ENCODE measurements at regions not wholly inside any gene's neighbourhood (a gene's known extent, or its start where the extent isn't known, plus 50 kb on each side); places are given as distances from the start of the nearest gene placed in this dataset.

GRCh38 chr7:41247143-41247865, 455.6 kb downstream of the INHBA start:
- Histone ChIP-seq H3K36me3 (no peaks in the 10 kb centered on the region), H3K4me3 (no peak overlapping the region), H3K27me3 (ENCODE audit: low read depth) (no peaks in the 10 kb centered on the region), H3K27ac (no peak overlapping the region), H3K9me3 (no peaks in the 10 kb centered on the region), H3K4me1 (no peaks in the 10 kb centered on the region)
- DNase-seq (no peak), ATAC-seq (no peak)
- no peak for TF ChIP-seq CTCF (IDR thresholded peaks at IDR 0.05)
- intact Hi-C loops (cut with DNase I): no loop called here

GRCh38 chr7:41245916-41246315, 457.0 kb downstream of the INHBA start:
- intact Hi-C loops (cut with DNase I): no loop called here
- TF ChIP-seq CTCF (IDR thresholded peaks at IDR 0.05): no peak

GRCh38 chr7:41244246-41244645, 458.6 kb downstream of the INHBA start:
- Histone ChIP-seq H3K4me3 (no peak overlapping the region), H3K9me3 (no peaks in the 10 kb centered on the region), H3K27ac (no peak overlapping the region), H3K4me1 (no peaks in the 10 kb centered on the region), H3K27me3 (ENCODE audit: low read depth) (no peaks in the 10 kb centered on the region), H3K36me3 (no peaks in the 10 kb centered on the region)
- no peak for ATAC-seq
- no peak for TF ChIP-seq CTCF (IDR thresholded peaks at IDR 0.05)
- intact Hi-C loops (cut with DNase I): no loop called here
- no peak for DNase-seq

More at GRCh38 chr7:41245916-41246315, 457.0 kb downstream of the INHBA start:
- Histone ChIP-seq H3K27ac (no peak overlapping the region), H3K4me3 (no peak overlapping the region), H3K9me3 (no peaks in the 10 kb centered on the region), H3K4me1 (no peaks in the 10 kb centered on the region), H3K36me3 (no peaks in the 10 kb centered on the region), H3K27me3 (ENCODE audit: low read depth) (no peaks in the 10 kb centered on the region)
- DNase-seq (no peak), ATAC-seq (no peak)

- H3K9me3 ChIP-seq: no peaks in the 10 kb centered on the region
- intact Hi-C loops (cut with DNase I): no loop called here
- no peak overlapping the region for H3K27ac ChIP-seq
- no peaks in the 10 kb centered on the region for H3K36me3 ChIP-seq
- H3K4me1 ChIP-seq: no peaks in the 10 kb centered on the region
- TF ChIP-seq CTCF (IDR thresholded peaks at IDR 0.05): no peak
- ATAC-seq (no peak), DNase-seq (no peak)
- H3K4me3 ChIP-seq: no peak overlapping the region
- no peaks in the 10 kb centered on the region for H3K27me3 ChIP-seq (ENCODE audit: low read depth)
Observed at GRCh38 chr7:41241641-41242040, 461.2 kb downstream of the INHBA start.

- DNase-seq (no peak), ATAC-seq (no peak)
- no peaks in the 10 kb centered on the region for H3K27me3 ChIP-seq (ENCODE audit: low read depth)
- H3K4me1 ChIP-seq: no peaks in the 10 kb centered on the region
- no peak for TF ChIP-seq CTCF (IDR thresholded peaks at IDR 0.05)
- no peaks in the 10 kb centered on the region for H3K9me3 ChIP-seq
- H3K4me3 ChIP-seq: no peak overlapping the region
- H3K27ac ChIP-seq: no peak overlapping the region
- no peaks in the 10 kb centered on the region for H3K36me3 ChIP-seq
- intact Hi-C loops (cut with DNase I): no loop called here
Observed at GRCh38 chr7:41239596-41239995, 463.3 kb downstream of the INHBA start.
